ENCODE measurements at regions not wholly inside any gene's neighbourhood (a gene's known extent, or its start where the extent isn't known, plus 50 kb on each side); places are given as distances from the start of the nearest gene placed in this dataset.

DNA sequence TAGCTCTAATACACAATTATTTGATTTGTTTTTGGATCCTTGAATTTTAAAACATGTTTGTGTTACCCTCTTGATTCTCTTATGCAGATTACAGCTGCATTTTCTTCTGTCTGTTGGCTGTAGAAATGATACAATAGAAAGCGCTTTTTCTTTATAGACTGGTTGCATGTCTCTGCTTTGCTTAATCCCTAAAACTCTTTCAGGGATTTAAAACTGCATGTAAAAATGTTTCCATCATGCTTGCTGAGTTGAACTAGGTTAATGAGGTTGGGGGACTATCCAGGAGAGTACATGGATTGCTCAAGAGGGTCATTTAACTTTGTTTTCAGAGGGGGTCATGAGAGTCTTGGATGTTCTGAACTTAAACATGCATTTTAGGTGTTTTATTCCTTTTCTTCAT is 166.4 kb upstream of the IFNG-AS1 start:
- TF ChIP-seq REST (IDR thresholded peaks at IDR 0.05; ENCODE audit: insufficient read depth in 1 of 2, low read depth in 2 of 2, low read length in 2 of 2) (no peak), POLR2AphosphoS5 (IDR thresholded peaks at IDR 0.05; ENCODE audit: low read depth, low read length) (no peak)
